Stimulated activated CD4-positive, alpha-beta T cell treated with anti-CD3 and anti-CD28 coated beads, Interleukin-15, amount 100 ng/mL, for 1 hour (primary cell): ENCODE measurements at regions not wholly inside any gene's neighbourhood (a gene's known extent, or its start where the extent isn't known, plus 50 kb on each side); places are given as distances from the start of the nearest gene placed in this dataset.
"Not testable (repeated sequence)": the region's sequence is repeated elsewhere in the genome, so short reads cannot be mapped to it uniquely, and the experiment has no call there.

Source experiments
- DNase-seq, 2 donors: peaks; one replicate each; pipeline ENCODE4 v3.0.0-alpha.2; 2020; ENCODE audit warnings: low read depth in 1 of 2, low spot score in 1 of 2

DNA sequence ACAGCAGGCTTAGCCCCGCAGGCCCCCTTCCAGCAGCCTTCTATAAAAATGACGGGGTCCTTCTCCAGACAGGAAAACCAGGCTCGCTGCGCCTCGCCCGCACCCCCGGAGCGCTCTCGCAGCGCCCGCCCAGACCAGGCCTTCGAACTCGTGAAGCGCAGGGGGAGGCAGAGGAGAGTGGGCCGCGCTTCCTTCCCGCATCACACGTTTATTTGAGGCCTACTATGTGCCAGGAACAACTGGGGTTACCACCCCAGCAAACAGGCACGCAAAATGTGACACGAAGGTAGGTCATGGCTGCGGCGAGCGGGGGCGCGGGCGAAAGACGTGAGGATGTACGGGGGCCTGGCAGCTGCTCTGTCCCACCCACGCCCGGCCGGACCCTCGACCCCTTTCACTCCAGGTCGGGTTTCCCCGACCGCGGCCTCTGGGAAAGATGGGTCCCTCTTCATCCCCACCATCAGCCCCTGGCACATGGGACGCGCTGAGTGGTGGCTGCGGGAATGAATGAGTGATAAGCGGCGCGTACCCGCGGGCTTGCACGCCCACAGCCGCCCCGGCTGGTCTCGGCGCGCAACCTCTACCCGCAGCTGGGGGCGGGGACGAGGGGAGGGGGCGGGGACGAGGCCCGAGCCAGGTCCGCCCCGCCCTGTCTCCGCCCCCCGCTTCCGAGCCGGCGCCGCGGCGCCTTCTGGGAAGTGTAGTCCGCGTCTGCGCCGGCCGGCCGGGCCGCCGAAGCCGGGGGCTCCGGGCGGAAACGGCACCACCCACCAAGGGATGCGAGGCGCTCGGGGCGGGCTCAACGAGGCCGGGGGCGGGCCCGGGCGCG, 59.1 kb downstream of the ZNF467 start:
- peak; percentile 93 to 96 for DNase-seq

DNA sequence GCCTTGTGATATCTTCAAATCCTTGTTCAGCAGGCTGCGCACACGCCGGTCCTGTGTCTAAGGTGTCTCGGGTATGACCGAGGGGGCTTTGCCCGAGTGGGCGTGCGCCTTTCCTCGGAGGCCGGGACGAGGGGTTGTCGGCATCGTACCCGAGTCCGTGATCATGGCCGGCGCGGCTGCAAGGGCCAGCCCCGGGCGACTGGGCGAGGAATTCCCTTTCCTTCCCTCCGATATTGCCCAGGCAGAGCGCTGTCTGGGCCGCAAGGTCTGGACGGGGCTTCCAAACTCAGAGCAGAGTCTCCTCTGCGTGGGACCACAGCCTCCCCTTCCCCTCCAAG, 59.7 kb downstream of the ZNF467 start:
- DNase-seq: no peak

DNA sequence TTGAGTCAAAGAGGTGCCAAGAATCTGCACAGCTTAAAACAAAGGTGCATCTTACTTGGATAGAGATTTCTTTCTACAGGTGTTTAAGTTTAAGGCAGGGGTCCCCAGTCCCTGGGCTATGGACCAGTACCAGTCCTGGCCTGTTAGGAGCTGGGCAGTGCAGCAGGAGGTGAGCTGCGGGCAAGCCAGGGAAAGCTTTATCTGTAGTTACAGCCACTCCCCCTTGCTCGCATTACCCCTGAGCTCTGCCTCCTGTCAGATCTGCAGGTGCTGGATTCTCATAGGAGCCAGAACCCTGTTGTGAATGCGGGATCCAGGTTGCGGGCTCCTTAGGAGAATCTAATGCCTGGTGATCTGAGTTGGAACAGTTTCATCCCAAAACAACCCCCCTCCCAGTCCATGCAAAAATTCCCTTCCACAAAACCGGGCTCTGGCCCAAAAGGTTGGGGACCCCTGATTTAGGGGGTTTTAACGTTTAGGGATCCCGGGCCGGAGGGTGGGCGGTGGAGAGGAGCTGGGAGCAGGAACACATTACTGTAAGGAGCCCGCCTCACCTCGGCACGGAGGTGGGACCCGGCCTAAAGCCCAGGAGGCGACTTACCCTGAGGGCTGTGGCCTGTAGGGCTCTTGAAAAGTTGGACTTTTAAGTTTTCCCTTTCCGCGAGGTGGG, 60.2 kb downstream of the ZNF467 start:
- DNase-seq: no peak

DNA sequence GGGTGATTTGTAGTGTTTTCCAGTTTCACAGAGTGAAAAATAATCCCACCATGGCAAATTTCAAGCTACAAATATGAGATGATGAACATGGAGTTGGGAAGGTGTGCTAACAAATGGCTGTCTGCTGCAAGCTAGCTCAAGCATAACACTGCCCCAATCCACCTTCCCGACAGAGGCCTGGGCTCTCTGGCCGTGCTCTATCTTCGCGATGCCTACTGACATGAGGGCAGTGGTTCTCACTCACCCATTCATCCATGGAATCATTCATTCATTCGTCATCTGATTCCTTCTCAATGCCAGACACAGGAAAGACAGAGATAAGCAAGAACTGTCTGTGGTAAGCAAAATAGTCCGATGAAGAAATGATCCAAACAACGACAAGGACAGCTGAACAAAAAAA, 65.4 kb downstream of the ZNF467 start:
- no peak for DNase-seq

DNA sequence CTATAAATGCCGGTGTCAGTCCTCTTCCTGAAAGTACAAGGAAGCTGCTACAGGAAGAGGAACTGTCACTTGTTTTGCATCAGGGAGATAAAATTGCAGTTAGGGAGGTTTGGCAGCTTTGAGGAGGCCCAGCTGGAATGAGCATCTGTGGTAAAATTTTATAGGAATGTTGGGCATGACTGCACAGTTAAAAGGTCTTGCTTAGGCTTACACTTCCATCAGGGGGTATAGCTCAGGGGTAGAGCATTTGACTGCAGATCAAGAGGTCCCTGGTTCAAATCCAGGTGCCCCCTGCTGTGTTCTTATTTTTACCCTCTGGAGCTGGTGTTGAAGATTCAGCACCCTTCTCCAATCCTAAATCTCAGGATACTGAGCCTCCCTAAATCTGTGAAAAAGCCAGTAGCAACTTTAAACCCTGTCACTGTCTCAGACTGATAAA, 65.9 kb downstream of the ZNF467 start:
- DNase-seq: no peak

DNA sequence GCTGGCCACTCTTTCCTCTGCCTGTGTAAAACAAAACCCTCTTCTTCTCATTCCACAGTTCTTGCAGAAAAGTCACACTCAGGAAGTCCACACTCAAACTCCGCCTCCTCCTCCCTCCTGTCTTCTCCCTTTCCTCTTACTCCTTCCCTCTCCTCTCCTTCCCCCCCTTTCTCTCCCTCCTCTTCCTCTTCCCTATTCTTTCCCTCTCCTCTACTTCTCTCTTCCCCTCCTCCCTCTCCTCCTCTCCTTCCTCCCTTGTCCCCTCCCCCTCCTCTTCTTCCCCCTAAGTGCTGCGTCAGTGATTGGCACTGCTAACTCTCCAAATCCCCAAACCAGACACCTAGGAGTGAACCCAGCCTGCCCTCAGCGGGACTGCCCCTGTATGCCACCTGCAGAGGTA, 67.0 kb downstream of the ZNF467 start:
- no peak for DNase-seq

DNA sequence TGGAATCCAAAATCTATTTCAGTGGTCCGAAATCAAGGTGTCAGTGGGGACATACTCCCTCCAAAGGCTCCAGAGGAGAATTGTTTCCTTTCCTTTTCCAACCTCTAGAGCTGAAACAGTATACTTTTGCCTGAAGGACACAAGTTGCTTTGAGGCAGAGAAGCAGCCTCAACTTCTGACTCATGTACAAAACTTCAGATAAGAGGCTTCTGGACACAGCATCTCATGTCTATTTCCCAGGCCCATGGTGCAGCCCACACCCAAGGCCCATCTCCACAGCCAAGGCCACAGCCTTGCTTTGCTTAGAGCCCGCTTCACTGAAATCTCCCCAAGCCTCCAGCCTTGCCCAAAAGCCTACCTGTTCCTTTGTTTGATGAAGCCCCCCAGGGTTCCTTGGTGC, 68.9 kb downstream of the ZNF467 start:
- no peak for DNase-seq

DNA sequence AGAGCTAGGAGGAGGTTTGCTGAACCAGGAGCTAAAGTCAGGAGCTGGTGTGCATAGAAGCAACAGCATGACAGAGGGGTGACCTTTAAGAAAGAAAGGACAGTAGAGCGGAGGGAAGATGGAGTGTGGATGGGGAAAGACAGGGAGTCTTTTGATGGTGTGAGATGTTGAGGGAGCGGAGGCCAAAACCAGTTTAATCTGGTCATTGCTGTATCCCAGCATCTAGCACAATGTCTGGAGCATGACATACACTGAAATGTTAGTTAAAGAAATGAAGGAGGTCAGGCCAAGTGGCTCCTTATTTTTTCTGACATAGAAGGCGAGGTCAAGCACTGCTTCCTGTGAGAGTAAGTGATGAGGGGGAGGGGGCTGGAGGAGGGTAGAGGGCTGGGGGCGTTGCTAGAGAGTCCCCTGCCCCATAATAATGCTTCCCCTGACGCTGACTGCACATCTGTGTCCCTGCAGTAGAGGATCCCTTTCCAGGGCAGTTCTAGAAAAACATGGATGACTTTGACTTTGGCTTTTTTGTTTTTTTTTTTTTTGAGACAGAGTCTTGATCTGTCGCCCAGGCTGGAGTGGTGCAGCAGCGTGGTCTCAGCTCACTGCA, 70.2 kb downstream of the ZNF467 start:
- DNase-seq: no peak

DNA sequence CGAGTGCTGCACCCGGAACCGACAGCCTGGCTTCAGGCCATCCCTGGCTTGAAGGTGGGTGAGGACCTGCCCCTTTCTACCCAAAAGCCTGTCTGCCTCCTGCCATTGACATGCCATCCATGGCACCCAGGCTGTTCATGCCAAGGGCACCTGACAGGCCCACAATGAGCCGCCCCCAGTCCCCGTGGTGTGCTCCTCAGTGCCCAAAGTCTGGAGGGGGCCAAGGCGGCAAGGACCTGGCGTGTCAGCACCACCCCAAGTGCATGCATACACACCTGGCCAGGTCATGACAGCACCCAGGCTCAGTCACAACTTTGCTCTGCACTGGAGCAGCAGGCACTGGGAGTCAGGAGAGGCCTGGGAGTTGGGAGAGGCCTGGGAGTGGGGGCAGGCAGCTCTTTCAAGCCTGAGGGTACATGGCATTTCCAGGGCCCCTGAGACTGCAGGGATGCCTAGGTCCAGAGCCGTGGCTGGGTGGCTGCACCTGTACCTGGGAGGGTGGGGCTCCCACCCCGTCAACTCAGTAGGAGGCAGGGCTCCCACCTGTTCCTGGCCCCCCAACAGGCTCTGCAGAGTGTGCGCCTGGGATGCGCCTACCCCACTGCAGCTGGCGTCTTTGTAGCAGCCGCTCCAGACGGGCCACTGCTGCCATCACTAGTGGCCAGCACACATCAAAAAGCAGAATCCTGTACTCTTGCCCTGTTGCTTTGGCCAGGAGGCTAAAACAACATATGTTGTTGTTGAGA, 71.7 kb downstream of the ZNF467 start:
- DNase-seq: no peak

DNA sequence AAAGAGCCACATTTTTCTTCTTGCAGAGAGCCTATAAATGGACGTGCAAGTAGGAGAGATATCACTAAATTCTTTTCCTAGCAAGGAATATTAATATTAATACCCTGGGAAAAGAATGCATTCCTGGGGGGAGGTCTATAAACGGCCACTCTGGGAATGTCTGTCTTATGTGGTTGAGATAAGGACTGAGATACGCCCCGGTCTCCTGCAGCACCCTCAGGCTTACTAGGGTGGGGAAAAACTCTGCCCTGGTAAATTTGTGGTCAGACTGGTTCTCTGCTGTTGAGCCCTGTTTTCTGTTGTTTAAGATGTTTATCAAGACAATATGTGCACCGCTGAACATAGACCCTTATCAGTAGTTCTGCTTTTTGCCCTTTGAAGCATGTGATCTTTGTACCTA, 75.6 kb downstream of the ZNF467 start:
- DNase-seq: not testable (repeated sequence)

DNA sequence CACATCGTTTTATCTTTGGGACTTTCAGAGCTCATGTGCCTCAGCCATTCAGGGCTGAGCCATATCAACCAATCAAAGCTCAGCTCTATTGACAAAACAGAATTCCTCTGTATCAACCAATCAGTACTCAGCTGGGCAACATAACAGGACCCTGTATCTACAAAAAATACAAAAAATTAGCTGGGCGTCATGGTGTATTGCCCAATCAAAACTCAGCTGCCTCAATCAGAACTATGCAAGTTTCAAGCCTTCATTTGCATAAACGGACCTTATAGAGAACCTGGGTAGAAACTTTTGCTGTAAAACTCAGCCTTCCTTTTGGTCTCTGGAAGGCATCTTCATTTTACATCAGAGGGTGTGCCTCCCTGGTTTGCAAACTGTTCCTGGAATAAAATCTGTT, 77.1 kb downstream of the ZNF467 start:
- no peak for DNase-seq

DNA sequence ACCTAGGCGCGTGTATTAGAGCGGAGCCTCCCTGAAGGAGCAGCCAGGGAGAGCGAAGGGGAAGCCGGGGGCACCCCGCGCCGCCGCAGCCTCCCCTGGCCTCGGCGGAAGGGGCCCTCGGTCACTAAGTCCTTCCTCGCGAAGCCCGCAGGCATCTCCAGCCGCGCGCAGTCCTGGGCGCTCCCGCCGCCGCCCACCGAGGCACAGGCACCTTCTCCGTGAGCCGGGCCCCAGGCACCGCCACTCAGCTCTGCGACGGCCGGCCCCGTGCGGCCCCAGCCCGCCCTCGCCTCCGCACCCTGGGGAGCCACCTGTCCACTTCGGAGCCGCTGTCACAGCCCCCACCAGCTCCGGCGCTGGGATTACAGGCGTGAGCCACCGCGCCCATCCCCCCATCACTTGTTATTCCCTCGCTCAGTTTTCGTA, 80.8 kb downstream of the ZNF467 start:
- no peak for DNase-seq

DNA sequence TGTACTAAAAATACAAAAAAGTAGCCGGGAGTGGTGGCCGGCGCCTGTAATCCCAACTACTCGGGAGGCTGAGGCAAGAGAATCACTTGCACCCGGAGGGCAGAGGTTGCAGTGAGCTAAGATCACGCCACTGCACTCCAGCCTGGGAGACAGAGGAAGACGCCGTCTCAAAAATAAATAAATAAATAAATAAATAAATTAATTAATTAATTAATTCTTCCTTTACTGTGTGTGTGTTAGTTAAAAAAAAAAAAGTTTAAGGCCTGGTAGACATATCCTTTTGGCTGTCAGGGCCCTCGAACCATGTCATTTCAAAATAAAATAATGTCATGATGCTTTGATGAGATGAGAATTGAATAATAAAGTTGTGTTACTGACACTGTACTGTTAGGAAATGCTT, 81.3 kb downstream of the ZNF467 start:
- no peak for DNase-seq

DNA sequence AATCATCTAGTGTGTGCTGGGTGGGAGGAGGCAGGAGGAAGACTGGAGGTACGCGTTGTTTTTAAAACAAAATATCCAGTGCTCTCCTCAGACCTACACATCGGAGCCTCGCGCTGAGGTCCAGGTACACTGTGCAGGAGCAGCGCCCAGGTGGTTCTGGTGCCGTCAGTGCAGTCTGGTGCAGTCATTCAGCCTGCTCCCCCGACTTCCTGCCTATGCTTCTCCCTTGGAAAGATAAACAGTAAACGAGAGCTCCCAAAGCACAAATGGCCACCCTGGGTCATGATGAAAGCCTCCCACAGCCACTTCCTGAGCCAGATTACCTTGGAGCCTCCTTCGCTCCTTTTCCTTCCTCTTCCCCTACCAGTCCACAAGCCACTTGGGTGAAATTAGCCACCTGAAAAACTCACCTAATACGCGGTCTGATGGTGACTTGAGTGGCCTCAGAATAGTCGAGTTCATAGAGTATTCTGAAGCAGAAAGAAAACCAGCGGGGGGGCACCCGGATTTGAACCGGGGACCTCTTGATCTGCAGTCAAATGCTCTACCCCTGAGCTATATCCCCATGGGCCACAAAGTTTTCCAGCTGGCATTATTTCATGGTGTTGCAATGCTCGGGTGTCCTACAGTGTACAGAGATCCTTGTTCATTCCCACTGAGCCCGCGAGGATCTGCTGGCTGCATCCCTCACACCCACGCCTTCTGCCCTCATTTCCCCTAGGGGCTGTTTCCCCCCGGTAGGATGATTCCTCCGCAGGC, 82.5 kb downstream of the ZNF467 start:
- DNase-seq: no peak

DNA sequence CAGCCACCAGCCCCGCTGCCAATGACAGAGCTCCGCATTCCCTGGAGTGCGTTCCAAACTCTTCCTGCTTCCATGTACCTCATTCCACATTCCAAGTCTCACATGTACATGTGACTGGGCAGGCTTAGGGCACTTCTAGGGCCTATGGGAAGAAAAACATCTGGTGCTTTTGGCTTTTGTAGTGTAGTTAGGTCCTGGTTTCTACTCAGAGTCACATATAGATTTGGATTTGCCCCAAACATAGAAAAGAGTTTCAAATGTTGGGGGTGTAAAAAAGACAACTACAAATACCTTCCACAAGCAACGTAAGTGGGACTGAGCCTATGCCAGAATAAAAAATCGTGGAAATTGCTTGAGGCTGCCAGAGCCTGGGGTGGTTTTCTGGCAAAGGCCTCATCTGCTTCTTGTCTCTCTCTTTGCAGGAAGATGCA, 84.1 kb downstream of the ZNF467 start:
- DNase-seq: no peak

DNA sequence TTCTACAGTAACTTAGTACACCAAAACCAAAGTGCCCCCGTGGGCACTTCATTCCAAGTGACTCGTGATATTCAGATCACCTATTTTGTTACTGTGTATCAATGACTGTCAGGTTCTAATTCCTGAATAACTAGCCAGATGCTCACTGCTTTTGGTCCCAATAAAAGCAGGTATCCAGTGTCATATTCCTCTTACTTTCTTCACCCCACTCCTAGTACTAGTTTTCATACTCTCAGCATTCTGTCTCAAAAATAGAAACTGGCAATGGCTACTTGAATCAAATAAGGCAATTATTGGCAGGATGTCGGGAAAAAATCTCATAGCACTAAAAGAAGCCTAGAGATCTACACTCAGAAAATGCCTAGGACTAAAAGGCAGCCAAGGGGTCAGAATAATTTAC, 84.6 kb downstream of the ZNF467 start:
- DNase-seq: no peak

DNA sequence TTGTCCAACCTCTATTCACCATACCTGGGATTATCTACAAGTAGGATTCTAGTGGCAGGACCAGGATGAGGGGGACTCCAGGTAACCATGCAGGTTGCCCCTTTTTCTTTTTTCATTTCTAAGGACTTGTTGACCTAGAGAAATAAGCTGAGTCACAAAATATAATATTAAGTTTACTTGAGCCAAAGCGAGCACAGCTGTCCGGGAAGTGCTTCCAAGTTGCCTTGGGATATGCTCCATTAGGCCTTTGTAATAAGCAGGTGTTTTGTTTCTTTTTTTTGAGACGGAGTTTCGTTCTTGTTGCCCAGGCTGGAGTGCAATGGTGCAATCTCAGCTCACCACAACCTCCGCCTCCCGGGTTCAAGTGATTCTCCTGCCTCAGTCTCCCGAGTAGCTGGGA, 85.6 kb downstream of the ZNF467 start:
- DNase-seq: not testable (repeated sequence)

DNA sequence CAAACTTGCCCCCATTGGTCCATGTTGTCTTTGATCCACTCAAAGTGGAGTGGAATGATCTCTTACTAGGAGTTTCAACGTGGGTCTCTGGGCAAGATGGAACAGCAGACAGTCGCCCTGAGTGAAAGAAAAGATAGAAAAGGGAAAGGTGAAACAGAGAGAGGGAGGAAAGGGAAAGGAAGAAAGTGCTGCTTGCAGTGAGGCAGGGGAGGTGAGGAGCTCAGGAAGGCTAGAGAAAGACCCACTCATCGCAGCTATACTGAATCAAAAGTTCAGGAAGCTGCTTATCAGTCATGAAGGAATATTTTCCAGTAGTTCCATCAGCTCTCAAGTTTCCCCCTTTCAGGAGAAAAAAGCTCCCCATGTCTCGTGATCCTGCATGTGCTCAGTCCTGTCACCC, 86.9 kb downstream of the ZNF467 start:
- DNase-seq: no peak

DNA sequence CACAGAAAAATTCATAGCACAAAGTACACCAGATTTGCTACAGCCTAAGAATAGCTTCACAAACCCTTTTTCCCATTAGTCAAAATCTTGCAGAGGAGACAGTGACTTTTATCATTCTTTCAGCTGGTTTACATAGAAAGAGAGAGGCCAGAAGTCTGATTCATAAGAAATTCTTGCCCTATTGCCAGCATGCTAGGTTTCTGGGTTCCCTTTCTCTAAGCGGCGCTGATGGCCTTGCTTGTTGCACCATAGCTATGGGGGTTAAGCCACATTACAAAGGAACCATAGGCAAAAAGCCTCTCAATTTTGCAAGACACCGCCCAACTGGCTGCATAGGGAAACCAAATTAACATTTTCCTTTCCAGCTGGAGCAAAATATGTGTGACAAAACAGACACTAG, 87.4 kb downstream of the ZNF467 start:
- DNase-seq: no peak

DNA sequence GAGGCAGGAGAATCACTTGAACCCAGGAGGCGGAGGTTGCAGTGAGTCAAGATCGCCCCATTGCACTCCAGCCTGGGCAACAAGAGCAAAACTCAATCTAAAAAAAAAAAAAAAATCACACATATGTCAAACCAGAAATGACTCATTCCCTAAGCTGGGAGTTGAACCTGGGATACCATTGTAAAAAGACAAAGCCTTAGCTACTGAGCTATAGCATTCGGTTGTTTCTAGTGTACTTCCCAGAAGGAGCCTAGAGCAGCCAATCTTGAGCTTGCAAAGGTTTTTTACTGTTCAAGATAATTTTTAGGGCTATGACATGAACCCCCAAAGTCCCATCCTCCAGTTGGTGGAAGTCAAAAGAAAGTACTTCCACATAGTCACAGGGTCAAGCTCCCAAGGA, 87.9 kb downstream of the ZNF467 start:
- no peak for DNase-seq

DNA sequence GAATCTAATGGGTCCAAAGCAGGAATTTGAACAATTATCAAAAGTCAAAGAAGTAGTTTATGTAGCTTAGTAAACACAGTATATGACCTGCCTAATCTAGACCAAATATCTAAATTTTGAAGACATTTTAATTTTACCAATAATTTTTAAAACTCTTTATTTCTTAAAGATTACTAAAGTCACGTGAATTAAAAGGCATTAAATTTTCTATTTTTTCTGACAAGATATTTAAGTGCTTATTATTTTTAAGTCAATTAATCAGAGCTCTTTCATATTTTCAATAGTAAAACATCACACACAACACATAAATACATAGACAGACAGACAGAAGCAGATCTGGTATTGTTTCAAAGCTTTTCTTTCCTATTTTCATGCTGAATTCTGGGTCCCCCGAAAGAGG, 89.5 kb downstream of the ZNF467 start:
- no peak for DNase-seq
